ENCODE measurements at regions not wholly inside any gene's neighbourhood (a gene's known extent, or its start where the extent isn't known, plus 50 kb on each side); places are given as distances from the start of the nearest gene placed in this dataset.

DNA sequence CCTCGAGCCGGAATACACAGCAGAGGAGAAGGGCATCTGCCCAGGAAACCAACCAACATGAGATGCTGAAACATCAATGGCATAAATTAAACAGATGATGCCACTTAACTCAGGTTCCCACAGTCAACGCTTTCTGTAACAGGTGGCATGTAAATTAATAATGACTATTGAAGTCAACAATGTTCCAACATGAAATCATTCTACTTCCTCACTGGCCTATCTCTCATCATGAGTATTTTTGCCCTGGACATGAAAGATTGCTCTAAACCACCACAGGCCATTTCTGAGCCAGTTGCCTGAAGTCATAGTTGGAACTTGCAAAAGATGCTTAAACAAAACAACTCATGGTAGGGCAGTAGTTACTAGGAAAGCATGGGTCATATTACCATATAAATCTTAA is 397.9 kb upstream of the JARID2 start:
- H3K4me1 ChIP-seq (ENCODE audit: insufficient read depth) = peaks cover 3% of the 10 kb centered on the region
- no peak overlapping the region for H3K4me3 ChIP-seq
- 92 to 95% (median 94%) methylated on average over 3 of the region's 3 CpGs for WGBS, 3 donors
- no peaks in the 10 kb centered on the region for H3K27me3 ChIP-seq
- H3K36me3 ChIP-seq = no peaks in the 10 kb centered on the region
- H3K9me3 ChIP-seq = no peaks in the 10 kb centered on the region
- TF ChIP-seq EP300 (IDR thresholded peaks at IDR 0.05) (no peak), CTCF (IDR thresholded peaks at IDR 0.05) (no peak), POLR2A (IDR thresholded peaks at IDR 0.05) (no peak)
- no peak for DNase-seq
- H3K27ac ChIP-seq = no peak overlapping the region
- intact Hi-C loops (cut with DNase I) = no loop called here

- TF ChIP-seq EP300 (IDR thresholded peaks at IDR 0.05) = no peak
- TF ChIP-seq POLR2A (IDR thresholded peaks at IDR 0.05) = no peak
- TF ChIP-seq CTCF (IDR thresholded peaks at IDR 0.05) = no peak
- Histone ChIP-seq H3K4me3 (no peak overlapping the region), H3K9me3 (no peaks in the 10 kb centered on the region), H3K27ac (no peak overlapping the region), H3K4me1 (ENCODE audit: insufficient read depth) (peaks cover 3% of the 10 kb centered on the region), H3K36me3 (no peaks in the 10 kb centered on the region), H3K27me3 (no peaks in the 10 kb centered on the region)
- no peak for DNase-seq
- intact Hi-C loops (cut with DNase I) = no loop called here
Measured at GRCh38 chr6:14849185-14849584, 396.7 kb upstream of the JARID2 start.

- no peaks in the 10 kb centered on the region for H3K36me3 ChIP-seq
- no peak overlapping the region for H3K4me3 ChIP-seq
- 81 to 84% (median 82%) methylated on average over 8 of the region's 8 CpGs for WGBS, 3 donors
- H3K27me3 ChIP-seq = no peaks in the 10 kb centered on the region
- intact Hi-C loops (cut with DNase I) = no loop called here
- no peaks in the 10 kb centered on the region for H3K9me3 ChIP-seq
- TF ChIP-seq CTCF (IDR thresholded peaks at IDR 0.05) (no peak), EP300 (IDR thresholded peaks at IDR 0.05) (no peak), POLR2A (IDR thresholded peaks at IDR 0.05) (no peak)
- no peaks in the 10 kb centered on the region for H3K4me1 ChIP-seq (ENCODE audit: insufficient read depth)
- no peak for DNase-seq
- H3K27ac ChIP-seq = no peak overlapping the region
Measured at GRCh38 chr6:14851281-14851680, 394.6 kb upstream of the JARID2 start.

GRCh38 chr6:14852375-14852774 is 393.5 kb upstream of the JARID2 start:
- 88 to 92% (median 91%) methylated on average over 5 of the region's 5 CpGs for WGBS, 3 donors
- no peaks in the 10 kb centered on the region for H3K36me3 ChIP-seq
- intact Hi-C loops (cut with DNase I) = no loop called here
- no peaks in the 10 kb centered on the region for H3K4me1 ChIP-seq (ENCODE audit: insufficient read depth)
- H3K4me3 ChIP-seq = no peak overlapping the region
- H3K27me3 ChIP-seq = no peaks in the 10 kb centered on the region
- TF ChIP-seq EP300 (IDR thresholded peaks at IDR 0.05) = no peak
- no peak overlapping the region for H3K27ac ChIP-seq
- DNase-seq = no peak
- H3K9me3 ChIP-seq = no peaks in the 10 kb centered on the region

GRCh38 chr6:14856177-14856576 is 389.7 kb upstream of the JARID2 start:
- Histone ChIP-seq H3K4me3 (no peak overlapping the region), H3K9me3 (no peaks in the 10 kb centered on the region), H3K36me3 (no peaks in the 10 kb centered on the region), H3K27ac (no peak overlapping the region), H3K4me1 (ENCODE audit: insufficient read depth) (no peaks in the 10 kb centered on the region), H3K27me3 (no peaks in the 10 kb centered on the region)
- WGBS, 3 donors = 93 to 95% (median 95%) methylated on average over 7 of the region's 7 CpGs
- no peak for DNase-seq
- intact Hi-C loops (cut with DNase I) = no loop called here
- no peak for TF ChIP-seq CTCF (IDR thresholded peaks at IDR 0.05)
- TF ChIP-seq EP300 (IDR thresholded peaks at IDR 0.05) = no peak
- TF ChIP-seq POLR2A (IDR thresholded peaks at IDR 0.05) = no peak
